HEK293T (cell line): ENCODE measurements at regions not wholly inside any gene's neighbourhood (a gene's known extent, or its start where the extent isn't known, plus 50 kb on each side); places are given as distances from the start of the nearest gene placed in this dataset.

ENCODE experiments used
- CTCF ChIA-PET: fragments of 350-600 bp; formaldehyde crosslinking; extraction: SDS; loops from one replicate; lab custom pipeline; 2021; ENCODE audit warnings: antibody characterized with exemption, inconsistent platforms; lab: Yijun Ruan, JAX
- POLR2A ChIA-PET: fragments of 350-600 bp; formaldehyde crosslinking; extraction: SDS; loops from one replicate; lab custom pipeline; 2020; ENCODE audit warnings: antibody characterized with exemption, inconsistent platforms; lab: Yijun Ruan, JAX
- DNase-seq: peaks from one replicate; pipeline ENCODE4 v3.0.0; 2012; ENCODE audit warnings: mixed read lengths; ENCODE audit errors: extremely low spot score
- ARNT ChIP-seq: fragments of 450-650 bp; IDR thresholded peaks from 2 replicates; pipeline ENCODE4 v1.6.1; 2017; ENCODE audit warnings: mild to moderate bottlenecking
- BHLHE40 ChIP-seq: fragments of 450-650 bp; IDR thresholded peaks from 2 replicates; pipeline ENCODE4 v1.6.1; 2016; ENCODE audit warnings: mild to moderate bottlenecking, moderate library complexity, borderline replicate concordance
- CTBP1 ChIP-seq: fragments of 450-650 bp; IDR thresholded peaks from 2 replicates; pipeline ENCODE4 v1.6.1; 2016; ENCODE audit warnings: borderline replicate concordance
- ELF4 ChIP-seq: fragments of 450-650 bp; IDR thresholded peaks from 2 replicates; pipeline ENCODE4 v1.6.1; 2017; ENCODE audit warnings: antibody characterized with exemption
- FOXA1 ChIP-seq: fragments of 450-650 bp; IDR thresholded peaks from 2 replicates; pipeline ENCODE4 v1.6.1; 2016; ENCODE audit warnings: mild to moderate bottlenecking
- FOXK2 ChIP-seq: fragments of 450-650 bp; IDR thresholded peaks from 2 replicates; pipeline ENCODE4 v1.6.1; 2016; ENCODE audit warnings: mild to moderate bottlenecking
- FOXM1 ChIP-seq: fragments of 450-650 bp; IDR thresholded peaks from 2 replicates; pipeline ENCODE4 v1.6.1; 2017; ENCODE audit warnings: mild to moderate bottlenecking, borderline replicate concordance
- HDGF ChIP-seq: fragments of 450-650 bp; IDR thresholded peaks from 2 replicates; pipeline ENCODE4 v1.6.1; 2017; ENCODE audit warnings: antibody characterized with exemption, borderline replicate concordance
- L3MBTL2 ChIP-seq: fragments of 450-650 bp; conservative IDR thresholded peaks from 2 replicates; pipeline ENCODE4 v1.6.1; 2016; ENCODE audit warnings: mild to moderate bottlenecking
- LEF1 ChIP-seq: fragments of 450-650 bp; IDR thresholded peaks from 2 replicates; pipeline ENCODE4 v1.6.1; 2017; ENCODE audit warnings: mild to moderate bottlenecking, borderline replicate concordance
- NFRKB ChIP-seq: fragments of 450-650 bp; IDR thresholded peaks from 2 replicates; pipeline ENCODE4 v1.6.1; 2016; ENCODE audit warnings: mild to moderate bottlenecking, moderate library complexity
- PKNOX1 ChIP-seq: fragments of 450-650 bp; IDR thresholded peaks from 2 replicates; pipeline ENCODE4 v1.6.1; 2016
- SP1 ChIP-seq: fragments of 450-650 bp; IDR thresholded peaks from 2 replicates; pipeline ENCODE4 v1.6.1; 2017
- SUZ12 ChIP-seq: fragments of 450-650 bp; IDR thresholded peaks from 2 replicates; pipeline ENCODE4 v1.6.1; 2016; ENCODE audit warnings: mild to moderate bottlenecking
- TARDBP ChIP-seq: fragments of 450-650 bp; IDR thresholded peaks from 2 replicates; pipeline ENCODE4 v1.6.1; 2016
- ZNF384 ChIP-seq: fragments of 450-650 bp; IDR thresholded peaks from 2 replicates; pipeline ENCODE4 v1.6.1; 2016

DNA sequence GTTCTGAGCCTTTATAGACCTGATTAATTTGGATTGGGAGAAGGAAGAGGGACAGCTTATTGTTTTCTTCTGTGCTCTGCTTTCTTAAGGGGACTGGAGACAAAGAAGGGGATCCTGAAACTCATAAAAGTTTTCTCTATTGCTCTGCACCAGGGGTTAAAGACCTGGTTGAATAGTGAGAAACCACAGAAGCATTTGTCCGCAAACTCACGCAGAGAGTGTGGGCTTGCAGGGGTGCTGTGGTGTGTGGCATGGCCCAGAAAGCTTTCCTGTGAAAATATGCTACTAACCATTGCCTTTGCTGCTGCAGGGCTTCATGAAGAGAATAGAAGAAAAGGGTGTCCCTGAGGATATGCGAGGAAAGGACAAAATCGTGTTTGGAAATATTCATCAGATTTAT is 73.1 kb upstream of the UMPS start:
- ChIA-PET POLR2A (no interaction called here), CTCF (interaction anchor here (0.6 kb wide), 1 partner anchor 244 kb away, joined by 3 read pairs; no protein-coding TSS in a partner anchor)
- TF ChIP-seq L3MBTL2 (no peak), CTBP1 (no peak), LEF1 (no peak), FOXK2 (no peak), HDGF (no peak), SUZ12 (no peak), ARNT (no peak), FOXM1 (no peak), FOXA1 (no peak), ELF4 (no peak)
- no peak for DNase-seq

DNA sequence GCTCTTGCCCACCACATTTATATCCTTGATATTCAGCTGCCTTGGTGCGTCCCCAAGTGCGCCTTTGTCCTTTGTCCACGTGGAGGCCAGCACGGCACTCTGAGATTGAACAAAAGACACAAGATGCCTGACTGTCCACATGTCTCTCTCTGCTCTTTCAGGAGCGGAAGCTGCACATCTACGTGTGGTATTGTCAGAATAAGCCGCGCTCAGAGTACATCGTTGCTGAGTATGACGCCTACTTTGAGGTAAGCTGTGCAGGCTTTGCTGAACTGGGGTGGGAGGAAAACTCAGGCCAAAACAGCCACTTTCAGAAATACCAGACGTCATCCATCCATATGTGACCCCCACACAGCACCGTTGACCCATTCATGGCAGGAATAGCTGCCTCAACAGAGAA is 72.0 kb upstream of the UMPS start:
- POLR2A ChIA-PET, result no interaction called here
- no peak for TF ChIP-seq L3MBTL2
- TF ChIP-seq FOXK2, result no peak
- TF ChIP-seq TARDBP, result no peak
- no peak for TF ChIP-seq SUZ12
- TF ChIP-seq CTBP1, result no peak
- TF ChIP-seq ZNF384, result no peak
- TF ChIP-seq ELF4, result no peak
- no peak for TF ChIP-seq ARNT
- TF ChIP-seq BHLHE40, result no peak
- CTCF ChIA-PET, result interaction anchor here (0.9 kb wide), 1 partner anchor 15 kb away, joined by 4 read pairs; no protein-coding TSS in a partner anchor
- DNase-seq, result no peak

DNA sequence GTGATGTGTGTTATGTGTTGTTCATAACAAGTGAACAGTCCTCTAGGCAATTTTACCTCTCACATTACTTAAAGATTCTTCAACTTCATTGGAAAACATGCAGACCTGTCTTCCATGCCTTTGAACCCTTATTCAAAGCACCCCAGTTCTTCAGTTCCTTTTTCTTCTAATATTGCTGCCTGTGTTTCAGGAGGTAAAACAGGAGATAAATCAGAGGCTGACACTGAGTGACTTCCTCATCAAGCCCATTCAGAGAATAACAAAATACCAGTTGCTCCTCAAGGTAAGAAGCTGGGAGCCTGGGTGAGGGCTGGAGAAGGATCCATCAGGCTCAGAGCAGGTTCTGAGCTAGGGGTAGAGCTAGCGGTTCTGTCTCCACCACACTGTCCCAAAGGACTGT is 71.1 kb upstream of the UMPS start:
- ChIA-PET CTCF (no interaction called here), POLR2A (no interaction called here)
- DNase-seq, result no peak
- no peak for TF ChIP-seq LEF1
- no peak for TF ChIP-seq FOXA1

- ChIA-PET POLR2A (no interaction called here), CTCF (no interaction called here)
- no peak for TF ChIP-seq HDGF
- no peak for TF ChIP-seq FOXK2
- TF ChIP-seq SP1, result no peak
- no peak for TF ChIP-seq L3MBTL2
- no peak for TF ChIP-seq TARDBP
- no peak for TF ChIP-seq NFRKB
- no peak for TF ChIP-seq ARNT
- no peak for TF ChIP-seq FOXA1
- no peak for TF ChIP-seq BHLHE40
- TF ChIP-seq ELF4, result no peak
- TF ChIP-seq SUZ12, result no peak
- DNase-seq, result no peak
Measured at GRCh38 chr3:124660599-124660998, 69.7 kb upstream of the UMPS start.

DNA sequence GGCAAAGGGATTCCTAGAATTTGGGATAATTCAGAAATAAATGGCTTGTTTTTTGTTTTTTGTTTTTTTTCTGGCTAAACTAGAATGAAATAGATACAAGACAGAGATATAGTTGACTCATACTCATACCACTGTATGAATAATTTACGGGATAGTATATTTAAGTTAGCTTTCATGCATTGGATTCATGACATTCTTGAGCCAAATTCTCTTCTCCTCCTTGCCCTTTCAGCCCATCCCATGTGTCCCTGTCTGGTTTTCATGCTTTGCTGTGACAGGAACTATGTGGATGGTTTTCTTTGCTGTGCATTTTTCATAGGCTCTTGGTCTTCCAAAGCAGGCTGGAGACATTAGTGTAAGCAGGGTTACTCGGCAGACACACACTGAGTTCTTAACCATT is 66.6 kb upstream of the UMPS start:
- ChIA-PET CTCF (no interaction called here), POLR2A (no interaction called here)
- DNase-seq, result no peak
- TF ChIP-seq FOXK2 (no peak), FOXM1 (no peak), BHLHE40 (no peak), ZNF384 (no peak), HDGF (no peak), SP1 (no peak), SUZ12 (no peak), NFRKB (no peak), CTBP1 (no peak), TARDBP (no peak)

DNA sequence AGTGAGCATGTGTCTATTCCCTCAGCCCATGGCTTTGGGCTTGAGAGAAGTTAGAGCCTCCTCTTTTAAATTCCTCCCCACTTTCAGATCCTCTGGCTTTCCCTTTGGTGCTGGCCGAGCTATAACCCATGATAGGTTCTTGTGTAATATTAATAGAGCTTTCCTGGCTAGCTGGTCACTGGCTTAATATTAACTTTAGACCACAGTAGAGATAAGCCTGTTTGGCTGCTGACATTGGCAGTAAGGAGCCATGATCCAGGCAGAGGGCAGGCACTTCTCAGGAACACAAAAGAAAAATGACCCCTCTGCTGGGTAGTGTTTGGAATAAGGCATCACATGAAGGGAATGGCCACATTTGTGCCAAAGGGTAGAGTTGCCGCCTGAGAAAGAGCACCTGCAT is 65.4 kb upstream of the UMPS start:
- ChIA-PET CTCF (no interaction called here), POLR2A (no interaction called here)

DNA sequence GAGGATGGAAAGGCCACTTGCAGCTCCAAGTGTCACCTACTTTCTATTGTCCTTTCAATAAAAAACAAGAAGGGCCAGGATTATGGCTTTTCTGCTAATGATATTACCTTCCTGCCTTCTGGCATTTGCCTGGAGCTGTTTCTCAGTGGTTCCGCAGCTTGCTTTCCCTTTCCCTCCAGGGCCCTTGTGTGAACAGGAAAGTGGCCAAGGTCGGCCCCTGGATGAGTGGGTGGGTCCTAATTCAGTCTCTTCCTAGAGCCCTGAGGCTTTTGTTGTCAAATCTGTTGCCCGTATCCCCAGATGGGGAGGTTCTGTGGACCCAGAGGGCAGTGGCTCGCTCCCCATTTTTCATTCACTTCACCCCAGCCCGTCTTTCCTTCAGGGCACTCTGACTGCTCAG is 64.2 kb upstream of the UMPS start:
- no peak for DNase-seq
- TF ChIP-seq CTBP1 (no peak), LEF1 (no peak), FOXA1 (no peak), SUZ12 (no peak), ARNT (no peak), L3MBTL2 (no peak), ZNF384 (no peak), PKNOX1 (no peak), ELF4 (no peak), FOXM1 (no peak), FOXK2 (no peak), BHLHE40 (no peak), NFRKB (no peak), TARDBP (no peak), SP1 (no peak), HDGF (no peak)
- ChIA-PET POLR2A (no interaction called here), CTCF (no interaction called here)

More for the DNA sequence above, 65.4 kb upstream of the UMPS start:
- no peak for DNase-seq
- TF ChIP-seq SP1 (no peak), ZNF384 (no peak), LEF1 (no peak), FOXA1 (no peak), BHLHE40 (no peak), PKNOX1 (no peak), SUZ12 (no peak), FOXM1 (no peak), L3MBTL2 (no peak), HDGF (no peak), NFRKB (no peak), ARNT (no peak), ELF4 (no peak), CTBP1 (no peak), TARDBP (no peak), FOXK2 (no peak)
